ENCODE measurements at regions not wholly inside any gene's neighbourhood (a gene's known extent, or its start where the extent isn't known, plus 50 kb on each side); places are given as distances from the start of the nearest gene placed in this dataset.

- Histone ChIP-seq H3K9me3 (ENCODE audit: control insufficient read depth in 2 of 2, insufficient read depth in 1 of 2, low read depth in 1 of 2, low read length in 1 of 2) (peaks cover 2 to 3% of the 10 kb centered on the region in 2 donors), H3K4me1 (ENCODE audit: control insufficient read depth in 2 of 2, insufficient read depth in 2 of 2, low read length in 1 of 2) (no peaks in the 10 kb centered on the region), H3K27ac (ENCODE audit: low read depth in 2 of 2, low read length in 1 of 2) (no peak overlapping the region), H3K36me3 (ENCODE audit: control insufficient read depth in 2 of 2, insufficient read depth in 2 of 2, low read length in 1 of 2) (no peaks in the 10 kb centered on the region), H3K27me3 (ENCODE audit: control insufficient read depth in 1 of 2, insufficient read depth in 2 of 2, low read length in 2 of 2) (no peaks in the 10 kb centered on the region), H3K4me3 (ENCODE audit: low read depth in 1 of 2, low read length in 2 of 2) (no peak overlapping the region)
- WGBS, 2 donors = 88 to 89% methylated on average over 14 of the region's 14 CpGs
Observed at GRCh38 chr13:111394211-111394922, 73.9 kb downstream of the TEX29 start.

- peaks cover 2 to 3% of the 10 kb centered on the region in 2 donors for H3K9me3 ChIP-seq (ENCODE audit: control insufficient read depth in 2 of 2, insufficient read depth in 1 of 2, low read depth in 1 of 2, low read length in 1 of 2)
- H3K4me1 ChIP-seq (ENCODE audit: control insufficient read depth in 2 of 2, insufficient read depth in 2 of 2, low read length in 1 of 2) = no peaks in the 10 kb centered on the region
- H3K4me3 ChIP-seq (ENCODE audit: low read depth in 1 of 2, low read length in 2 of 2) = no peak overlapping the region
- H3K27ac ChIP-seq (ENCODE audit: low read depth in 2 of 2, low read length in 1 of 2) = no peak overlapping the region
- no peaks in the 10 kb centered on the region for H3K27me3 ChIP-seq (ENCODE audit: control insufficient read depth in 1 of 2, insufficient read depth in 2 of 2, low read length in 2 of 2)
- 87 to 92% methylated on average over 9 of the region's 9 CpGs for WGBS, 2 donors
- H3K36me3 ChIP-seq (ENCODE audit: control insufficient read depth in 2 of 2, insufficient read depth in 2 of 2, low read length in 1 of 2) = no peaks in the 10 kb centered on the region
Observed at GRCh38 chr13:111395511-111396393, 75.3 kb downstream of the TEX29 start.

GRCh38 chr13:111396457-111396856 lies 76.0 kb downstream of the TEX29 start:
- no peaks in the 10 kb centered on the region for H3K4me1 ChIP-seq (ENCODE audit: control insufficient read depth in 2 of 2, insufficient read depth in 2 of 2, low read length in 1 of 2)
- H3K9me3 ChIP-seq (ENCODE audit: control insufficient read depth in 2 of 2, insufficient read depth in 1 of 2, low read depth in 1 of 2, low read length in 1 of 2) = peaks cover 2 to 3% of the 10 kb centered on the region in 2 donors
- H3K4me3 ChIP-seq (ENCODE audit: low read depth in 1 of 2, low read length in 2 of 2) = no peak overlapping the region
- no peaks in the 10 kb centered on the region for H3K27me3 ChIP-seq (ENCODE audit: control insufficient read depth in 1 of 2, insufficient read depth in 2 of 2, low read length in 2 of 2)
- no peak overlapping the region for H3K27ac ChIP-seq (ENCODE audit: low read depth in 2 of 2, low read length in 1 of 2)
- WGBS, 2 donors = 81 to 86% methylated on average over 12 of the region's 12 CpGs
- H3K36me3 ChIP-seq (ENCODE audit: control insufficient read depth in 2 of 2, insufficient read depth in 2 of 2, low read length in 1 of 2) = no peaks in the 10 kb centered on the region

GRCh38 chr13:111397202-111397880 lies 76.9 kb downstream of the TEX29 start:
- no peak overlapping the region for H3K4me3 ChIP-seq (ENCODE audit: low read depth in 1 of 2, low read length in 2 of 2)

GRCh38 chr13:111398196-111398595 lies 77.8 kb downstream of the TEX29 start:
- Histone ChIP-seq H3K9me3 (ENCODE audit: control insufficient read depth in 2 of 2, insufficient read depth in 1 of 2, low read depth in 1 of 2, low read length in 1 of 2) (peaks cover 2 to 3% of the 10 kb centered on the region in 2 donors), H3K27ac (ENCODE audit: low read depth in 2 of 2, low read length in 1 of 2) (no peak overlapping the region), H3K4me3 (ENCODE audit: low read depth in 1 of 2, low read length in 2 of 2) (no peak overlapping the region), H3K36me3 (ENCODE audit: control insufficient read depth in 2 of 2, insufficient read depth in 2 of 2, low read length in 1 of 2) (no peaks in the 10 kb centered on the region), H3K27me3 (ENCODE audit: control insufficient read depth in 1 of 2, insufficient read depth in 2 of 2, low read length in 2 of 2) (no peaks in the 10 kb centered on the region), H3K4me1 (ENCODE audit: control insufficient read depth in 2 of 2, insufficient read depth in 2 of 2, low read length in 1 of 2) (no peaks in the 10 kb centered on the region)
- 87 to 94% methylated on average over 3 of the region's 3 CpGs for WGBS, 2 donors

More at GRCh38 chr13:111397202-111397880, 76.9 kb downstream of the TEX29 start:
- H3K9me3 ChIP-seq (ENCODE audit: control insufficient read depth in 2 of 2, insufficient read depth in 1 of 2, low read depth in 1 of 2, low read length in 1 of 2) = peaks cover 2 to 3% of the 10 kb centered on the region in 2 donors
- no peaks in the 10 kb centered on the region for H3K36me3 ChIP-seq (ENCODE audit: control insufficient read depth in 2 of 2, insufficient read depth in 2 of 2, low read length in 1 of 2)
- WGBS, 2 donors = 89 to 93% methylated on average over 25 of the region's 25 CpGs
- no peaks in the 10 kb centered on the region for H3K4me1 ChIP-seq (ENCODE audit: control insufficient read depth in 2 of 2, insufficient read depth in 2 of 2, low read length in 1 of 2)
- no peaks in the 10 kb centered on the region for H3K27me3 ChIP-seq (ENCODE audit: control insufficient read depth in 1 of 2, insufficient read depth in 2 of 2, low read length in 2 of 2)
- H3K27ac ChIP-seq (ENCODE audit: low read depth in 2 of 2, low read length in 1 of 2) = no peak overlapping the region

GRCh38 chr13:111398715-111399299 lies 78.4 kb downstream of the TEX29 start:
- Histone ChIP-seq H3K4me3 (ENCODE audit: low read depth in 1 of 2, low read length in 2 of 2) (no peak overlapping the region), H3K36me3 (ENCODE audit: control insufficient read depth in 2 of 2, insufficient read depth in 2 of 2, low read length in 1 of 2) (no peaks in the 10 kb centered on the region), H3K4me1 (ENCODE audit: control insufficient read depth in 2 of 2, insufficient read depth in 2 of 2, low read length in 1 of 2) (no peaks in the 10 kb centered on the region), H3K9me3 (ENCODE audit: control insufficient read depth in 2 of 2, insufficient read depth in 1 of 2, low read depth in 1 of 2, low read length in 1 of 2) (peaks cover 0 to 5% of the 10 kb centered on the region in 2 donors), H3K27me3 (ENCODE audit: control insufficient read depth in 1 of 2, insufficient read depth in 2 of 2, low read length in 2 of 2) (no peaks in the 10 kb centered on the region), H3K27ac (ENCODE audit: low read depth in 2 of 2, low read length in 1 of 2) (no peak overlapping the region)
- WGBS, 2 donors = 82 to 84% methylated on average over 18 of the region's 18 CpGs

- Histone ChIP-seq H3K27ac (ENCODE audit: low read depth in 2 of 2, low read length in 1 of 2) (no peak overlapping the region), H3K27me3 (ENCODE audit: control insufficient read depth in 1 of 2, insufficient read depth in 2 of 2, low read length in 2 of 2) (no peaks in the 10 kb centered on the region), H3K36me3 (ENCODE audit: control insufficient read depth in 2 of 2, insufficient read depth in 2 of 2, low read length in 1 of 2) (no peaks in the 10 kb centered on the region), H3K4me1 (ENCODE audit: control insufficient read depth in 2 of 2, insufficient read depth in 2 of 2, low read length in 1 of 2) (no peaks in the 10 kb centered on the region), H3K9me3 (ENCODE audit: control insufficient read depth in 2 of 2, insufficient read depth in 1 of 2, low read depth in 1 of 2, low read length in 1 of 2) (peaks cover 0 to 6% of the 10 kb centered on the region in 2 donors), H3K4me3 (ENCODE audit: low read depth in 1 of 2, low read length in 2 of 2) (no peak overlapping the region)
- WGBS, 2 donors = 81 to 83% methylated on average over 11 of the region's 11 CpGs
Observed at GRCh38 chr13:111399334-111399733, 78.9 kb downstream of the TEX29 start.

GRCh38 chr13:111399776-111400538 lies 79.5 kb downstream of the TEX29 start:
- no peak overlapping the region for H3K4me3 ChIP-seq (ENCODE audit: low read depth in 1 of 2, low read length in 2 of 2)
- no peaks in the 10 kb centered on the region for H3K4me1 ChIP-seq (ENCODE audit: control insufficient read depth in 2 of 2, insufficient read depth in 2 of 2, low read length in 1 of 2)
- no peaks in the 10 kb centered on the region for H3K36me3 ChIP-seq (ENCODE audit: control insufficient read depth in 2 of 2, insufficient read depth in 2 of 2, low read length in 1 of 2)
- WGBS, 2 donors = 79 to 86% methylated on average over 18 of the region's 18 CpGs
- peaks cover 0 to 6% of the 10 kb centered on the region in 2 donors for H3K9me3 ChIP-seq (ENCODE audit: control insufficient read depth in 2 of 2, insufficient read depth in 1 of 2, low read depth in 1 of 2, low read length in 1 of 2)
- H3K27me3 ChIP-seq (ENCODE audit: control insufficient read depth in 1 of 2, insufficient read depth in 2 of 2, low read length in 2 of 2) = no peaks in the 10 kb centered on the region
- H3K27ac ChIP-seq (ENCODE audit: low read depth in 2 of 2, low read length in 1 of 2) = no peak overlapping the region

Measured in esophagus (tissue), 2 donors.